Fibroblast of peridontal ligament (primary cell): ENCODE measurements at regions not wholly inside any gene's neighbourhood (a gene's known extent, or its start where the extent isn't known, plus 50 kb on each side); places are given as distances from the start of the nearest gene placed in this dataset.

Source experiments
- DNase-seq: peaks from one replicate; pipeline ENCODE4 v3.0.0-alpha.2; 2010; ENCODE audit errors: extremely low read depth

DNA sequence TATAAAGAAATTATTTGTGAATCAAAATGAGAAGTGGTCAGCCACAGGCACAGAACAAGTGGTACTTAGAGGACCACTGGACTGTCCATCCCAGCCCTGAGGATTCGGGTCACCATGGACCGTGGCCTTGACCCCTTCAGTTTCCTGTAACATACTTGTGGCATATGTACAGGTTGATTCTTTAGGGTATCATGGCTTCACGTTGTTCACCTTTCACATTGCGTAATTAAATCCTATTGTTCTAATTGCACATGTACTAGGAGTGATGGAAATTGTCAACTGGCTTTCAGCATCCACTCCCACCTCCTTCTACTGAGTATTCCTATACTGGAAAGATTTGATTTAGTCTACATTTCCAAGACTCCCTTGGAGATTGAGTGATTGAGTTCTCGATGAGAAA lies 148.3 kb upstream of the GJB5 start:
- DNase-seq: no peak

- DNase-seq: no peak
Observed at GRCh38 chr1:34610063-34610462, 144.8 kb upstream of the GJB5 start.

- DNase-seq: no peak
Observed at GRCh38 chr1:34611571-34611970, 143.3 kb upstream of the GJB5 start.

GRCh38 chr1:34612091-34612827 lies 142.6 kb upstream of the GJB5 start:
- no peak for DNase-seq

- DNase-seq: no peak
Observed at GRCh38 chr1:34617321-34618118, 137.3 kb upstream of the GJB5 start.

GRCh38 chr1:34618381-34618780 lies 136.5 kb upstream of the GJB5 start:
- DNase-seq: no peak

- no peak for DNase-seq
Observed at GRCh38 chr1:34619256-34619655, 135.6 kb upstream of the GJB5 start.

- DNase-seq: no peak
Observed at GRCh38 chr1:34621916-34622315, 132.9 kb upstream of the GJB5 start.

DNA sequence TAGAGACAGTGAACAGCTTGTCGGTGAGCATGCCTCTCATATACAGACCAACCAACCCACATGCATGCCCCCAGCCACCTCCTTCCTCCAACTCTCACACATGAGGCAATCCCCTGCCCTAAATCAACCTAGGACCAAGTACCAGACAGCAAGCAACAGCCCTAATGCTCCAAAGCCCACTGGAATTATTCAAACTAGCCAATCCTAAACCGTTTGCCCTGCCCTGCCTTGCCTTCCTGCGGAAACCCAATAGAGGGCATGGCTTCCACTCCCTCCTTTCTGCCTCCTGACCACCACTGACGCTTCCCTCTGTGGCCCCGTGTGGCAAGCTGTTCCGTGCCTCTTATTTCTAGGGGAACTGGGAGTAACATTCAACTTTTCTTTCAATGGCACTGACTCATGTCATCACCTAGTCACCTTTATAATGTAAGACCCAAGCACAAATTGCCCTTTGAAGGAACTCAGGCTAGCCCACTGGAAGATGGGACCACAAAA lies 129.3 kb upstream of the GJB5 start:
- no peak for DNase-seq

DNA sequence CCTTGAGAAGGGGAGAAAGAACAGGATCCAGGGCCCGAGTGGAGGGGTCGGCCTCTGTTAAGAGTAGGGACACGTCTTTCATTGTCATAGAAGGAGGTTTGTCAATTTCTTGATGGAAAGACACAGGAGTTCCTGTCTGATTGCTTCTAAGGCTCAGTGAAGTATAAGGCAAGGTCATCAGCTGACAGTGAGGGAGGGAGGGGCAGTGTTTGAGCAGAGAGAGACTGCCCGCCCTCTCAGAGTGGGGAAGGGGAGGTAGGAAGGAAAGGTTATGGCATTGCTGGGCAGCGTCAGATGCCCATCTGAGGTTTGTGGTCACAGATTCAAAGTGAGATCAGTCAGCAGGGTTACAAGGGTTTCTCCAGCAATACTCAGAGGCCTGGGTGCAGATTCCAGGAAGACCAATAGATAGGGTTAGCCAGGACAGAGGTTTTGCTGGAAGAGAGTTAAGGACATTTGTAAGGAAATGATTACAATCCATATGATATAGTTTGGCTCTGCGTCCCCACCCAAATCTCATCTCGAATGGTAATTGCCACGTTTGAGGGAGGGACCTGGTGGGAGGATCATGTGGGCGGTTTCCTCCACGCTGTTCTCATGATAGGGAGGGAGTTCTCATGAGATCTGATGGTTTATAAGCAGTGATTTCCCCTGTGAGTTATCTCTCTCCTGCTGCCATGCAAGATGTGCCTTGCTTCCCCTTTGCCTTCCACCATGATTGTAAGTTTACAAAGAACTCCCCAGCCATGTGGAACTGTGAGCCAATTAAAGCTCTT lies 127.2 kb upstream of the GJB5 start:
- DNase-seq: no peak

DNA sequence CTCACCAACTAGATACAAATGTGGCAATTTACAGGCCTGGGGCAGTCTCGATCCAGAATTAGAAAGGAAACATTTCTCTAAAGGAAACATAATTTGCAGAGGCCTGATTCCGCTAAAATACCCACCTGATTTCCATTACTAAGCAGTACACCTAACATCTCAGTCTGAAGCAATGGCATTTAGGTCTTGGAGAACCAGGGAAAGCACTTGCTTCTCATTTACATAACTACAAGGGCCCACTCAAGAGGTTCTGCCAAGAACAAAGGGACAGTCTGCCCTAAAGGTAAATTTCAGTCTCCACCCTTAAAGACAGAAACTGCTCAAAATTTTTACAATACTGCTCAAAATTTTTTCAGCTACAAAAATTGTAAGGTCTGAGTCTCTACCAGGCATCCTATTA lies 123.7 kb upstream of the GJB5 start:
- no peak for DNase-seq

GRCh38 chr1:34639701-34640100 lies 115.1 kb upstream of the GJB5 start:
- no peak for DNase-seq

DNA sequence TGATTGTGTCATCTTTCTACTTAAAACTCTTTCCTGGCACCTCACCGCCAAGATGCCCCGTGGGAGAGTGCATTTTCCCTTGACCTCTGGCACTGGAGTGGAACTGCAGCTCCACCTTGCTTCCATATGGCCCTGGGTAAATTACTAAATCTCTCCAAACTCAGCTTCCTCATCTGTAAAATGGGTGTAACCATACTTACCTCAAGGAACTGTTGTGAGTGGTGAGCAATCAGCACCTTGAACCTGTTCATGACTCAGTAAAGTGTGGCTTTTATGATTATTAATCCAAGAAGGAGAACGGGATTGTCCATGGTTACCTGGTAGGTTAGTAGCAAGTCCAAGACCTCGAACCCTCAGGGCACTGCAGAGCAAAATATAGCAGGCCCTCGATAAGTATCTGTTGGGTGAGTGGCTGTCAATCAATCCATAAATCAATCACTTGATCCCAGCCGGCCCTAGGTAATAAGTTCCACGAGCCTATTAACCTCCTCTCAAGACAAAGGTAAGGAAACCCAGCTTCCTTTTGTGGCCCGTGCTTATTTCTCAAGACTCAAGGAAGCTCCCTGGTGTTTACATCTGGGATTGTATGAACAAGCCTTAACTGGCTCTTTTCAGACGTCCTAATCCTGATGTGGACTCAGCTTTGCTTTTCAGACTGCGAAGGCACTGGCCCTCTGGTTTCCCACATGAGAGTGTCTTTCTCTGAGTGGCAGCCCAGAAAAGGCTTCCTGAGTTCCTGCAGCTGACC lies 114.0 kb upstream of the GJB5 start:
- no peak for DNase-seq

DNA sequence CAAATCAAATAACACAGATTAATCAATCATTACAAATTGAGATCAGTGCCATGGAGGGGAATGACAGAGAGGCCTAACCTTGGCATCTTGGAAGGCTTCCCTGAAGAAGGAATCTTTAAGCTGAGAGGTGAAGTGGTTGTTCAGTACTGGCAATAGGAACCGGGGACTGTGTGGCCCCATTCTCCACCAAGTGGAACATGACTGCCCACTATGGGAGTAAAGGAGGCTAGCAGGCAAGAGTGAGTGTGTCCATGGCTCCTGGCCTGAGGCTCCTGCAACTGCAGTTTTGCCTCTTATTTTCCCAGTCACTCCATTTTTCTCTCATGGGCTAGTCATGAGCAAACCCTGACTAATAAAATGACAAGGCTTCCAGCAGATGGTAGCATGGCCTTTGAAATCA lies 112.2 kb upstream of the GJB5 start:
- DNase-seq: no peak

DNA sequence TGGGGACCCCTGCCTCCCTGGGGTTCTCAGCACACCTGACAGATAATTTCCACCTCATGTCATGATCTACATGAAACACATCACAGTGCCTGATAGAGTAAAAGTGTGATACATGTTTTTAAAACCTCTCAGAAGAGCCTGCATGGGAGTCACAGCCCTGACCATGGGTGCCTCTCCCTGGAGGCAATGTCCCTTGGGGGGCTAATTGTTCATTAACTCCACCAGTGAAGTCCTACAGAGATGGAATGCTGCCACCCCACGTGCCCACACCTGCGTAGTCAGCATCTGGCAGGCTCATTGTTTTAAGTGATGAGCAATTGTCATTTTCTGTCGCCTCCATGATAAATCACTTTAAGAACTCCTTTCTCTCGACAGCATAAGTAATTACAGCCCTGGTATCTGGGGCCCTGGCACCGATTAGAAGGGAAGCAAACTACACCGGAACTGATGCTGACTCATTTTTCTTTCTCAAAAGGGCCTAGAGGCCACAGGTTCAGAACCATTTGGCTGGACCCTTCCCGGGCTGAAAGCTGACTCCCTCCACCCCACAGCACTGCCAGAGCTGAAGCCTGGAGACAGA lies 109.6 kb upstream of the GJB5 start:
- DNase-seq: no peak

DNA sequence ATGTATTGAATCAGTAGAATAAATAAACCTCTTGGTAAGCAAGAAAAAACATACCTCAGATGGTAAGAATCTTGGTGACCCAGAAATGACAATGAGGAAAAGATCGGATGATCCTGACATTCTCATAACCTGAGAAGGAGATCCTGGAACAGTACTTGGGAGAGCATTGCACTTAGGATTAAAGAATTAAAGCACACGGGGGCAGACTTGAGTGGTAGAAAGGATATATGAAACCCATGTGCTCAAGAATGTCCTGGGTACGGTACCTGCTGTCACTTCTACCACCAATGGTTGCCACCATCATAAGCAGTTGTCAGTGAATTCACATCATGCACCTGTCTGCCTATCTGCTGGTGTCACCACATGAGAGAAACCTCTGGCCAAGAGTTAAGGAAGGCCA lies 108.9 kb upstream of the GJB5 start:
- no peak for DNase-seq

- no peak for DNase-seq
Observed at GRCh38 chr1:34648501-34648900, 106.3 kb upstream of the GJB5 start.

DNA sequence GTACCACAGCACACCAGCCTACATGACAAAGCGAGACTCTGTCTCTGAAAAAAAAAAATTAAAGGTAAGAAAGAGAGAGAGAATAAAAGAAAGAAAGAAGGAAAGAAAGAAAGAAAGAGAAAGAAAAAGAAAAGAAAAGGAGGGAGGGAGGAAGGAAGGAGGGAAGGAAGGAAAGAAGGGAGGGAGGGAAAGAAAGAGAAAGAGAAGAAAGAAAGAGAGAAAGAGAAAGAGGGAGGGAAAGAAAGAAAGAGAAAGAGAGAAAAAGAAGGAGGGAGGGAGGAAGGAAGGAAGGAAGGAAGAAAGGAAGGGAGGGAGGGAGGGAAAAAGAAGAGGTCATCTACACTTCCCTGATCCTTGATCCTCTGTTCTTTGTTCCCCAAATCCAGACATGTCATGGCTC lies 104.8 kb upstream of the GJB5 start:
- DNase-seq: no peak

GRCh38 chr1:34650800-34651199 lies 104.0 kb upstream of the GJB5 start:
- no peak for DNase-seq

DNA sequence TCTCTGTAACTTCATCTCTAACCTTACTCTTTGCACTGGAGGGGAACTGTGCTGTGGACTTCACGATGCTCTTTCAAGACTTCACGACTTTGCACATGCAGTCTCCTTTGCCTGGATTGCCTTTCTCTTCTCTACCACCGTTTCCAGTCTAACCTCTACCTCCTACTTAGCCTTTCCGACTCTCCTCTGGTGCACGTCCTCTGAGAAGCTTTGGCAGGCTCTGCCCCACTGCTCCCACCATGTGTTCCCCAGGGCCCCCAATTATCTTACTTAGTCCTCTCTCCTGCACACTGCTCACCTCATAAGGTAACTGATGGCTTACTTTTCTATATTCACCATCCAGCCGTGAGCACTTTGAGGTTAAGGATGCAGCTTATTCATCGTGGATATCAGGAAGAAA lies 101.7 kb upstream of the GJB5 start:
- no peak for DNase-seq

GRCh38 chr1:34655206-34655874 lies 99.5 kb upstream of the GJB5 start:
- no peak for DNase-seq
